SK-N-SH (cell line): ENCODE measurements at regions not wholly inside any gene's neighbourhood (a gene's known extent, or its start where the extent isn't known, plus 50 kb on each side); places are given as distances from the start of the nearest gene placed in this dataset.

ENCODE experiments used
- CTCF ChIA-PET: fragments of 300-600, 350-600 bp; formaldehyde crosslinking; extraction: SDS; loops from one replicate; lab custom pipeline; 2021; lab: Yijun Ruan, JAX
- POLR2A ChIA-PET: fragments of 350-600 bp; sonication (Branson Sonifier 250); formaldehyde crosslinking; extraction: SDS; loops from one replicate; lab custom pipeline; 2020; ENCODE audit warnings: antibody characterized with exemption, inconsistent platforms; lab: Yijun Ruan, JAX
- DNase-seq: peaks from one replicate; pipeline ENCODE4 v3.0.0; 2012
- H2AFZ ChIP-seq: fragments of 200-600 bp; sonication (generic); 2 replicates; pipeline ENCODE4 v1.8.1; 2016; ENCODE audit warnings: antibody characterized with exemption, mild to moderate bottlenecking, low read depth
- H3F3A ChIP-seq: fragments of 200-600 bp; sonication (generic); replicated peaks from 2 replicates; pipeline ENCODE3; 2016; ENCODE audit warnings: antibody characterized with exemption, mild to moderate bottlenecking; ENCODE audit not compliant: insufficient read depth
- H3K27ac ChIP-seq, 2 experiments: fragments of 200-500 bp in 1 of 2; fragments of 200-600 bp in 1 of 2; sonication (Bioruptor generic) in 1 of 2; sonication (generic), shearing (Covaris generic) in 1 of 2; 2 replicates each; pipeline versions ENCODE4 v1.5.1 to v1.6.1; 2014 to 2016; ENCODE audit warnings: low read depth in 2 of 2, inconsistent platforms in 1 of 2, low read length in 1 of 2, mild to moderate bottlenecking in 1 of 2, mixed read lengths in 1 of 2
- H3K27me3 ChIP-seq: fragments of 200-600 bp; sonication (generic), shearing (Covaris generic); 2 replicates; pipeline ENCODE4 v1.6.1; 2016; ENCODE audit warnings: mixed run types; ENCODE audit not compliant: insufficient read depth
- H3K36me3 ChIP-seq, 2 experiments: fragments of 200-500 bp in 1 of 2; fragments of 200-600 bp in 1 of 2; sonication (Bioruptor generic) in 1 of 2; sonication (generic) in 1 of 2; replicated peaks in 1 of 2; 2 replicates each; pipeline versions ENCODE3 to v1.5.1; 2014 to 2016; ENCODE audit warnings: low read length in 1 of 2, mild to moderate bottlenecking in 1 of 2; ENCODE audit not compliant: insufficient read depth in 2 of 2, control insufficient read depth in 1 of 2
- H3K4me1 ChIP-seq, 2 experiments: fragments of 200-500 bp in 1 of 2; fragments of 200-600 bp in 1 of 2; sonication (Bioruptor generic) in 1 of 2; sonication (generic), shearing (Covaris generic) in 1 of 2; 2 replicates each; pipeline versions ENCODE4 v1.5.1 to v1.6.1; 2014 to 2016; ENCODE audit warnings: low read depth in 1 of 2, low read length in 1 of 2, mixed run types in 1 of 2; ENCODE audit not compliant: insufficient read depth in 2 of 2, control insufficient read depth in 1 of 2
- H3K4me2 ChIP-seq: fragments of 200-600 bp; sonication (generic), shearing (Covaris generic); 2 replicates; pipeline ENCODE4 v1.6.1; 2017; ENCODE audit warnings: mixed run types
- H3K4me3 ChIP-seq, 2 experiments: fragments of 200-500 bp in 1 of 2; fragments of 200-600 bp in 1 of 2; sonication (Bioruptor generic) in 1 of 2; sonication (generic), shearing (Covaris generic) in 1 of 2; 2 replicates each; pipeline versions ENCODE4 v1.5.1 to v1.8.1; 2014 to 2016; ENCODE audit warnings: low read depth in 2 of 2, inconsistent platforms in 1 of 2, low read length in 1 of 2, mild to moderate bottlenecking in 1 of 2, mixed read lengths in 1 of 2, moderate library complexity in 1 of 2
- H3K79me2 ChIP-seq: fragments of 200-600 bp; sonication (generic); 2 replicates; pipeline ENCODE4 v1.8.1; 2017; ENCODE audit warnings: mild to moderate bottlenecking; ENCODE audit not compliant: insufficient read depth
- H3K9ac ChIP-seq: fragments of 200-600 bp; sonication (generic); 2 replicates; pipeline ENCODE4 v1.6.1; 2017; ENCODE audit warnings: mixed run types
- H3K9me2 ChIP-seq: fragments of 200-600 bp; sonication (generic); 2 replicates; pipeline ENCODE4 v1.6.1; 2017; ENCODE audit warnings: mixed run types
- H3K9me3 ChIP-seq: fragments of 200-600 bp; sonication (generic); 2 replicates; pipeline ENCODE4 v1.6.1; 2017; ENCODE audit warnings: mixed run types, mild to moderate bottlenecking, moderate library complexity
- H4K20me1 ChIP-seq: fragments of 200-600 bp; sonication (generic); 2 replicates; pipeline ENCODE4 v1.6.1; 2017; ENCODE audit warnings: mild to moderate bottlenecking, mixed run types; ENCODE audit not compliant: insufficient read depth
- EP300 ChIP-seq, 2 experiments: IDR thresholded peaks; 2 replicates each; pipeline versions ENCODE4 v1.4.0 to v1.6.1; 2012; ENCODE audit warnings: borderline replicate concordance in 1 of 2, low read depth in 1 of 2, low read length in 1 of 2
- EZH2phosphoT487 ChIP-seq: fragments of 200-600 bp; sonication (generic); IDR thresholded peaks from 2 replicates; pipeline ENCODE4 v1.6.1; 2017; ENCODE audit warnings: low read depth, mixed run types, mild to moderate bottlenecking, antibody characterized with exemption, moderate library complexity, borderline replicate concordance
- FOSL2 ChIP-seq: IDR thresholded peaks from 2 replicates; pipeline ENCODE4 v1.4.0; 2012; ENCODE audit warnings: low read depth, mild to moderate bottlenecking, moderate library complexity, borderline replicate concordance
- GABPA ChIP-seq: IDR thresholded peaks from 2 replicates; pipeline ENCODE4 v1.4.0; 2012; ENCODE audit warnings: low read depth, mild to moderate bottlenecking
- MEF2A ChIP-seq: IDR thresholded peaks from 2 replicates; pipeline ENCODE4 v1.4.0; 2012; ENCODE audit warnings: low read depth, borderline replicate concordance
- MXI1 ChIP-seq: IDR thresholded peaks from 2 replicates; pipeline ENCODE4 v1.6.1; 2012; ENCODE audit warnings: mild to moderate bottlenecking, low read depth, low read length, improper control_type of control experiment
- NFIC ChIP-seq: IDR thresholded peaks from 2 replicates; pipeline ENCODE4 v1.4.0; 2012; ENCODE audit warnings: borderline replicate concordance
- POLR2AphosphoS5 ChIP-seq: IDR thresholded peaks from 2 replicates; pipeline ENCODE4 v1.6.1; 2012; ENCODE audit warnings: low read depth, low read length
- RAD21 ChIP-seq: IDR thresholded peaks from 2 replicates; pipeline ENCODE4 v1.6.1; 2012; ENCODE audit warnings: mild to moderate bottlenecking, low read length
- RCOR1 ChIP-seq: fragments of 150-350 bp; IDR thresholded peaks from 2 replicates; pipeline ENCODE4 v1.6.1; 2017; ENCODE audit warnings: antibody characterized with exemption, low read length
- RFX5 ChIP-seq: IDR thresholded peaks from 2 replicates; pipeline ENCODE4 v1.6.1; 2012; ENCODE audit warnings: mild to moderate bottlenecking, improper control_type of control experiment, low read length
- RXRA ChIP-seq: IDR thresholded peaks from 2 replicates; pipeline ENCODE4 v1.4.0; 2012; ENCODE audit warnings: low read depth, mild to moderate bottlenecking, borderline replicate concordance
- TEAD4 ChIP-seq: IDR thresholded peaks from 2 replicates; pipeline ENCODE4 v1.4.0; 2012; ENCODE audit warnings: mild to moderate bottlenecking, borderline replicate concordance; ENCODE audit not compliant: insufficient read depth
- YY1 ChIP-seq: IDR thresholded peaks from 2 replicates; pipeline ENCODE4 v1.4.0; 2012; ENCODE audit warnings: low read depth, mild to moderate bottlenecking
- WGBS: methylation state at CpG from one replicate; pipeline ENCODE4 v1.1.6; 2017; ENCODE audit warnings: low lambda C conversion rate; 5-methylcytosine and 5-hydroxymethylcytosine counted together
- TF ChIP-seq, protein P1 (sequence below): IDR thresholded peaks from 2 replicates; pipeline ENCODE4 v1.4.0; 2012; ENCODE audit warnings: low read depth, borderline replicate concordance
- TF ChIP-seq, protein P2 (sequence below): IDR thresholded peaks from 2 replicates; pipeline ENCODE4 v1.4.0; 2012; ENCODE audit warnings: low read depth, borderline replicate concordance
- TF ChIP-seq, protein P3 (sequence below): fragments of 200-600 bp; sonication (generic); IDR thresholded peaks from 2 replicates; pipeline ENCODE4 v1.6.1; 2017; ENCODE audit warnings: antibody characterized with exemption, mild to moderate bottlenecking, moderate library complexity
- TF ChIP-seq, protein P4 (sequence below): fragments of 150-350 bp; IDR thresholded peaks from 2 replicates; pipeline ENCODE4 v1.6.1; 2017; ENCODE audit warnings: antibody characterized with exemption, low read length, low read depth, borderline replicate concordance
- TF ChIP-seq, protein P5 (sequence below): fragments of 150-350 bp; IDR thresholded peaks from 2 replicates; pipeline ENCODE4 v1.6.1; 2016; ENCODE audit warnings: mild to moderate bottlenecking, low read depth, low read length
- TF ChIP-seq, protein P6 (sequence below): IDR thresholded peaks from 2 replicates; pipeline ENCODE4 v1.4.0; 2012; ENCODE audit warnings: low read depth

DNA sequence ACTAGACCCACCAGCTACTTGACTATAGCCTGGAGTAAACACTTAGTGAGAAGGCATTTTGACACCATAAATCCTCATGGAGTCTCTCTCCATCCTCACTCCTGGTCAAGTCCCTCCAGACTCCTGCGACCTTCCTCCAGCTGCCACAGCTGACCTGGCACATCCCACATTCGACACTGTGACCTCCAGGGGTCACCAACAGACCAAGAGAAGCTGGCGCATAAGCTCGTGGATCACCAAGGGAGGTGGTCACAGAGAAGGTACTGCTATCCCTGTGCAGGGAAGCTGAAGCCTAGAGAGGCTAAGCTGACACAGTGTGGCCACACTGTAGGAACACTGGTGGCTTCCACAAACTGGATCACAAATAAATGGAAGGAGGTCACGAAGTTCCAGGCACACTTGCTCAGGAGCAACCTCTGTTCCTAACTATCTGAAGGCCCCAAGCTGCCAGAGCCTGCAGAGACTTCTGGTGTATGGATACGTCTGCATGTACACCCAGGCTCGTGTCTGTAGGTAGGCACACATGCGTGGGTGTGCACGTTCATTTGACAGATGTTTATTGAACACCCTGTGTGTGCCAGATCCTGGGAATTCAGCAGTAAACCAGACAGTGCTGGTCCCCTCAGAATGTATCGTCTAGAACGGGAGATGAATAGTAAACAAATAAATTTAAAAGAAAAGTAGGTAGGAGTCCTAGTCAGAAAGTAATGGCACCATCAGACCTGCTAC is 104.4 kb downstream of the C5orf15 start (continued):
- TF ChIP-seq, protein P1, sequence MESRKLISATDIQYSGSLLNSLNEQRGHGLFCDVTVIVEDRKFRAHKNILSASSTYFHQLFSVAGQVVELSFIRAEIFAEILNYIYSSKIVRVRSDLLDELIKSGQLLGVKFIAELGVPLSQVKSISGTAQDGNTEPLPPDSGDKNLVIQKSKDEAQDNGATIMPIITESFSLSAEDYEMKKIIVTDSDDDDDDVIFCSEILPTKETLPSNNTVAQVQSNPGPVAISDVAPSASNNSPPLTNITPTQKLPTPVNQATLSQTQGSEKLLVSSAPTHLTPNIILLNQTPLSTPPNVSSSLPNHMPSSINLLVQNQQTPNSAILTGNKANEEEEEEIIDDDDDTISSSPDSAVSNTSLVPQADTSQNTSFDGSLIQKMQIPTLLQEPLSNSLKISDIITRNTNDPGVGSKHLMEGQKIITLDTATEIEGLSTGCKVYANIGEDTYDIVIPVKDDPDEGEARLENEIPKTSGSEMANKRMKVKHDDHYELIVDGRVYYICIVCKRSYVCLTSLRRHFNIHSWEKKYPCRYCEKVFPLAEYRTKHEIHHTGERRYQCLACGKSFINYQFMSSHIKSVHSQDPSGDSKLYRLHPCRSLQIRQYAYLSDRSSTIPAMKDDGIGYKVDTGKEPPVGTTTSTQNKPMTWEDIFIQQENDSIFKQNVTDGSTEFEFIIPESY: no peak
- TF ChIP-seq RFX5 (no peak), FOSL2 (no peak), TEAD4 (no peak)
- TF ChIP-seq, protein P2, sequence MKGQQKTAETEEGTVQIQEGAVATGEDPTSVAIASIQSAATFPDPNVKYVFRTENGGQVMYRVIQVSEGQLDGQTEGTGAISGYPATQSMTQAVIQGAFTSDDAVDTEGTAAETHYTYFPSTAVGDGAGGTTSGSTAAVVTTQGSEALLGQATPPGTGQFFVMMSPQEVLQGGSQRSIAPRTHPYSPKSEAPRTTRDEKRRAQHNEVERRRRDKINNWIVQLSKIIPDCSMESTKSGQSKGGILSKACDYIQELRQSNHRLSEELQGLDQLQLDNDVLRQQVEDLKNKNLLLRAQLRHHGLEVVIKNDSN: no peak
- TF ChIP-seq, protein P3, sequence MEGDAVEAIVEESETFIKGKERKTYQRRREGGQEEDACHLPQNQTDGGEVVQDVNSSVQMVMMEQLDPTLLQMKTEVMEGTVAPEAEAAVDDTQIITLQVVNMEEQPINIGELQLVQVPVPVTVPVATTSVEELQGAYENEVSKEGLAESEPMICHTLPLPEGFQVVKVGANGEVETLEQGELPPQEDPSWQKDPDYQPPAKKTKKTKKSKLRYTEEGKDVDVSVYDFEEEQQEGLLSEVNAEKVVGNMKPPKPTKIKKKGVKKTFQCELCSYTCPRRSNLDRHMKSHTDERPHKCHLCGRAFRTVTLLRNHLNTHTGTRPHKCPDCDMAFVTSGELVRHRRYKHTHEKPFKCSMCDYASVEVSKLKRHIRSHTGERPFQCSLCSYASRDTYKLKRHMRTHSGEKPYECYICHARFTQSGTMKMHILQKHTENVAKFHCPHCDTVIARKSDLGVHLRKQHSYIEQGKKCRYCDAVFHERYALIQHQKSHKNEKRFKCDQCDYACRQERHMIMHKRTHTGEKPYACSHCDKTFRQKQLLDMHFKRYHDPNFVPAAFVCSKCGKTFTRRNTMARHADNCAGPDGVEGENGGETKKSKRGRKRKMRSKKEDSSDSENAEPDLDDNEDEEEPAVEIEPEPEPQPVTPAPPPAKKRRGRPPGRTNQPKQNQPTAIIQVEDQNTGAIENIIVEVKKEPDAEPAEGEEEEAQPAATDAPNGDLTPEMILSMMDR: no peak

DNA sequence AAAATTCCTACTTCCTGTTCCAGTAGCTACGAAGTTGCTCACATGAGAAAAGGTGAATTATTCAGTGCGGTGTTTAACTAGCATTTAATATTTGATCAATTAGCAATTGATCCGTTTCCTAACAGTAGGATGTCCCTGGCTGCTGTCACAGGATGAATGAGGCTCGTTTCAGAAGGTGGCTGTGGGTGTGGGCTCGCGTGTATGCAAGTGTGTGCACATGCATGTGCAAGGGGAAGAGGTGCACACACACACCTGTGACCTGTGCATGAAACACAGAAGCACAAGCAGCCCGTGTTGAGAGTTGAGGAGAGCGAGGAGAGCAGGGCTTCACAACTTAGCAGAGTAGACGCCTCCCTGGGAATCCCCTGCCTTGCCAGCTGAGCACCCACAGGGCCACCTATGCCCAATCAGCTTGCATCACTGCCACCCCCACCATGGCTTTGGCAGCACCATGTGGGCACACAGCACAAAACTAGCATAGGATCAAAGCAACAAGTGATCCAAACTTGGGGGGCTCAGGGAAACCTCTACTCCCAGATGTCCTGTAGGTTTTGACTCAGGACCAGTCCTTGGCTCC is 107.2 kb downstream of the C5orf15 start:
- no peak for DNase-seq
- H3K4me3 ChIP-seq: no peak overlapping the region
- WGBS: 39% methylated on average over 8 of the region's 9 CpGs
- ChIA-PET CTCF (interaction anchor here (3.3 kb wide), 1 partner anchor 8 kb away, joined by 21 read pairs; no protein-coding TSS in a partner anchor), POLR2A (no interaction called here)
- peaks cover 0 to 12% of the 10 kb centered on the region in 2 experiments; a peak in 1 of 4 replicates for H3K4me1 ChIP-seq
- no peaks in the 10 kb centered on the region for H3K9me2 ChIP-seq
- no peak overlapping the region for H2AFZ ChIP-seq
- TF ChIP-seq RCOR1 (no peak), EZH2phosphoT487 (no peak), YY1 (no peak), RAD21 (no peak), EP300 (IDR thresholded peaks at IDR 0.05; ENCODE audit: borderline replicate concordance in 1 of 2, low read depth in 1 of 2, low read length in 1 of 2) (no peak), NFIC (no peak), TEAD4 (no peak), POLR2AphosphoS5 (no peak), MEF2A (no peak), MXI1 (no peak), RXRA (no peak), FOSL2 (no peak), GABPA (no peak)
- TF ChIP-seq, protein P4, sequence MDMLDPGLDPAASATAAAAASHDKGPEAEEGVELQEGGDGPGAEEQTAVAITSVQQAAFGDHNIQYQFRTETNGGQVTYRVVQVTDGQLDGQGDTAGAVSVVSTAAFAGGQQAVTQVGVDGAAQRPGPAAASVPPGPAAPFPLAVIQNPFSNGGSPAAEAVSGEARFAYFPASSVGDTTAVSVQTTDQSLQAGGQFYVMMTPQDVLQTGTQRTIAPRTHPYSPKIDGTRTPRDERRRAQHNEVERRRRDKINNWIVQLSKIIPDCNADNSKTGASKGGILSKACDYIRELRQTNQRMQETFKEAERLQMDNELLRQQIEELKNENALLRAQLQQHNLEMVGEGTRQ: no peak
- TF ChIP-seq, protein P5, sequence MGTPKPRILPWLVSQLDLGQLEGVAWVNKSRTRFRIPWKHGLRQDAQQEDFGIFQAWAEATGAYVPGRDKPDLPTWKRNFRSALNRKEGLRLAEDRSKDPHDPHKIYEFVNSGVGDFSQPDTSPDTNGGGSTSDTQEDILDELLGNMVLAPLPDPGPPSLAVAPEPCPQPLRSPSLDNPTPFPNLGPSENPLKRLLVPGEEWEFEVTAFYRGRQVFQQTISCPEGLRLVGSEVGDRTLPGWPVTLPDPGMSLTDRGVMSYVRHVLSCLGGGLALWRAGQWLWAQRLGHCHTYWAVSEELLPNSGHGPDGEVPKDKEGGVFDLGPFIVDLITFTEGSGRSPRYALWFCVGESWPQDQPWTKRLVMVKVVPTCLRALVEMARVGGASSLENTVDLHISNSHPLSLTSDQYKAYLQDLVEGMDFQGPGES: no peak
- TF ChIP-seq, protein P6, sequence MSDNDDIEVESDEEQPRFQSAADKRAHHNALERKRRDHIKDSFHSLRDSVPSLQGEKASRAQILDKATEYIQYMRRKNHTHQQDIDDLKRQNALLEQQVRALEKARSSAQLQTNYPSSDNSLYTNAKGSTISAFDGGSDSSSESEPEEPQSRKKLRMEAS: no peak
- H3K9me3 ChIP-seq: no peaks in the 10 kb centered on the region
- H3K9ac ChIP-seq: no peak overlapping the region
- H3F3A ChIP-seq: no peaks in the 10 kb centered on the region
- peaks cover 10% of the 10 kb centered on the region; the same call in 1 of the 2 replicates for H3K27me3 ChIP-seq
- no peaks in the 10 kb centered on the region for H4K20me1 ChIP-seq
- H3K79me2 ChIP-seq: no peaks in the 10 kb centered on the region
- H3K36me3 ChIP-seq: no peaks in the 10 kb centered on the region
- no peak overlapping the region for H3K27ac ChIP-seq
- H3K4me2 ChIP-seq: no peak overlapping the region
